ENCODE measurements at regions not wholly inside any gene's neighbourhood (a gene's known extent, or its start where the extent isn't known, plus 50 kb on each side); places are given as distances from the start of the nearest gene placed in this dataset.

- TF ChIP-seq EZH2 (IDR thresholded peaks at IDR 0.05; ENCODE audit: low read depth): no peak
- TF ChIP-seq, protein P1, sequence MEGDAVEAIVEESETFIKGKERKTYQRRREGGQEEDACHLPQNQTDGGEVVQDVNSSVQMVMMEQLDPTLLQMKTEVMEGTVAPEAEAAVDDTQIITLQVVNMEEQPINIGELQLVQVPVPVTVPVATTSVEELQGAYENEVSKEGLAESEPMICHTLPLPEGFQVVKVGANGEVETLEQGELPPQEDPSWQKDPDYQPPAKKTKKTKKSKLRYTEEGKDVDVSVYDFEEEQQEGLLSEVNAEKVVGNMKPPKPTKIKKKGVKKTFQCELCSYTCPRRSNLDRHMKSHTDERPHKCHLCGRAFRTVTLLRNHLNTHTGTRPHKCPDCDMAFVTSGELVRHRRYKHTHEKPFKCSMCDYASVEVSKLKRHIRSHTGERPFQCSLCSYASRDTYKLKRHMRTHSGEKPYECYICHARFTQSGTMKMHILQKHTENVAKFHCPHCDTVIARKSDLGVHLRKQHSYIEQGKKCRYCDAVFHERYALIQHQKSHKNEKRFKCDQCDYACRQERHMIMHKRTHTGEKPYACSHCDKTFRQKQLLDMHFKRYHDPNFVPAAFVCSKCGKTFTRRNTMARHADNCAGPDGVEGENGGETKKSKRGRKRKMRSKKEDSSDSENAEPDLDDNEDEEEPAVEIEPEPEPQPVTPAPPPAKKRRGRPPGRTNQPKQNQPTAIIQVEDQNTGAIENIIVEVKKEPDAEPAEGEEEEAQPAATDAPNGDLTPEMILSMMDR (conservative IDR thresholded peaks at IDR 0.05): no peak
Measured at GRCh38 chr17:31653691-31654090, 205.4 kb downstream of the COPRS start.
